HepG2 (cell line): ENCODE measurements at regions not wholly inside any gene's neighbourhood (a gene's known extent, or its start where the extent isn't known, plus 50 kb on each side); places are given as distances from the start of the nearest gene placed in this dataset.

Source experiments
- ATAC-seq: fragments of 200-7000 bp; cut with Tn5 transposase; 3 replicates; pipeline ENCODE4 v1.9.1; 2020; ENCODE audit warnings: mild to moderate bottlenecking, moderate library complexity
- BruUV-seq: library from RNA; stranded (reverse); fragments of 400-500 nt; replicated peaks from 2 replicates; lab custom pipeline; 2021; lab: Mats Ljungman, UMichigan
- CTCF ChIA-PET: fragments of 300-600 bp; formaldehyde crosslinking; extraction: SDS; loops from one replicate; lab custom pipeline; 2021; ENCODE audit warnings: low total read pairs, inconsistent platforms, low intra/inter-chr PET ratio; lab: Yijun Ruan, JAX
- POLR2A ChIA-PET: fragments of 350-600 bp; sonication (Branson Sonifier 250); formaldehyde crosslinking; loops from one replicate; lab custom pipeline; 2020; ENCODE audit warnings: antibody characterized with exemption, inconsistent platforms; lab: Yijun Ruan, JAX
- DNase-seq: peaks from one replicate; pipeline ENCODE4 v3.0.0-alpha.2; 2015; ENCODE audit warnings: low spot score
- FAIRE-seq: peaks from 3 replicates; lab custom pipeline; 2011; peaks lifted over from hg19 to GRCh38; lab: Jason Lieb, UNC
- H2AFZ ChIP-seq: one replicate; pipeline ENCODE4 v1.6.1; 2011; ENCODE audit warnings: low read length, inconsistent platforms
- H3K27ac ChIP-seq: fragments of 300-600 bp; 3 replicates; pipeline ENCODE4 v1.8.0; 2011; ENCODE audit warnings: mixed run types, mild to moderate bottlenecking, mixed read lengths, low read length, inconsistent platforms; ENCODE audit not compliant: insufficient read depth; ENCODE audit errors: extremely low read length
- H3K27me3 ChIP-seq, 2 experiments: fragments of 200-600 bp in 1 of 2; 2 replicates in 1 of 2; 3 replicates in 1 of 2; pipeline versions ENCODE4 v1.6.0 to v1.8.0; 2011; ENCODE audit warnings: low read length in 2 of 2, mild to moderate bottlenecking in 2 of 2, moderate library complexity in 2 of 2, inconsistent platforms in 1 of 2; ENCODE audit not compliant: insufficient read depth in 2 of 2, control insufficient read depth in 1 of 2
- H3K36me3 ChIP-seq, 2 experiments: fragments of 200-600 bp in 1 of 2; replicated peaks in 1 of 2; 2 replicates in 1 of 2; 3 replicates in 1 of 2; pipeline versions ENCODE4 v1.5.1 to v1.8.0; 2011; ENCODE audit warnings: low read length in 2 of 2, inconsistent platforms in 1 of 2; ENCODE audit not compliant: insufficient read depth in 2 of 2, control insufficient read depth in 1 of 2
- H3K4me1 ChIP-seq: 2 replicates; pipeline ENCODE4 v1.5.1; 2012; ENCODE audit warnings: low read length, inconsistent platforms; ENCODE audit not compliant: insufficient read depth
- H3K4me2 ChIP-seq: 2 replicates; pipeline ENCODE4 v1.6.0; 2011; ENCODE audit warnings: low read depth, low read length, inconsistent platforms
- H3K4me3 ChIP-seq, 3 experiments: fragments of 200-600 bp in 1 of 3; sonication (generic), shearing (Covaris generic) in 1 of 3; replicated peaks in 1 of 3; 2 replicates each; pipeline ENCODE4 v1.5.1; 2011 to 2016; ENCODE audit warnings: low read length in 3 of 3, inconsistent platforms in 2 of 3, low read depth in 2 of 3, mild to moderate bottlenecking in 2 of 3, control low read depth in 1 of 3, mixed read lengths in 1 of 3; ENCODE audit not compliant: insufficient read depth in 1 of 3
- H3K79me2 ChIP-seq: one replicate; pipeline ENCODE4 v1.6.1; 2011; ENCODE audit warnings: low read length, inconsistent platforms; ENCODE audit not compliant: insufficient read depth
- H3K9ac ChIP-seq: 2 replicates; pipeline ENCODE4 v1.6.0; 2011; ENCODE audit warnings: mild to moderate bottlenecking, low read depth, low read length, inconsistent platforms; ENCODE audit not compliant: insufficient read depth
- H3K9me3 ChIP-seq: 2 replicates; pipeline ENCODE4 v1.5.1; 2012; ENCODE audit warnings: mild to moderate bottlenecking, low read length
- H4K20me1 ChIP-seq: 2 replicates; pipeline ENCODE4 v1.6.0; 2011; ENCODE audit warnings: inconsistent platforms, mild to moderate bottlenecking, low read length, moderate library complexity; ENCODE audit not compliant: insufficient read depth
- ATF1 ChIP-seq: IDR thresholded peaks from 2 replicates; pipeline ENCODE4 v1.6.1; 2016; ENCODE audit warnings: mild to moderate bottlenecking, control low read depth
- HMGA1 ChIP-seq: sonication (generic); formaldehyde crosslinking; conservative IDR thresholded peaks from 2 replicates; pipeline ENCODE4 v1.4.0; 2020; ENCODE audit warnings: missing genetic modification reagents
- KIAA2018 ChIP-seq: sonication (generic); formaldehyde crosslinking; IDR thresholded peaks from 2 replicates; pipeline ENCODE4 v1.5.0; 2020; ENCODE audit warnings: mild to moderate bottlenecking, missing genetic modification reagents, borderline replicate concordance
- MED13 ChIP-seq: sonication (generic); formaldehyde crosslinking; IDR thresholded peaks from 2 replicates; pipeline ENCODE4 v1.5.0; 2020; ENCODE audit warnings: missing genetic modification reagents
- MXI1 ChIP-seq: IDR thresholded peaks from 3 replicates; pipeline ENCODE4 v1.6.1; 2012; ENCODE audit warnings: low read depth, low read length, inconsistent platforms, borderline replicate concordance
- TSC22D2 ChIP-seq: sonication (generic); formaldehyde crosslinking; IDR thresholded peaks from 2 replicates; pipeline ENCODE4 v1.5.1; 2020; ENCODE audit warnings: missing genetic modification reagents, mild to moderate bottlenecking, borderline replicate concordance
- ZNF17 ChIP-seq: sonication (generic); formaldehyde crosslinking; IDR thresholded peaks from 2 replicates; pipeline ENCODE4 v1.5.0; 2020; ENCODE audit warnings: mild to moderate bottlenecking, missing genetic modification reagents
- ZNF230 ChIP-seq: sonication (generic); formaldehyde crosslinking; IDR thresholded peaks from 2 replicates; pipeline ENCODE4 v1.4.0; 2020; ENCODE audit warnings: mild to moderate bottlenecking, missing genetic modification reagents
- ZNF30 ChIP-seq: sonication (generic); formaldehyde crosslinking; IDR thresholded peaks from 2 replicates; pipeline ENCODE4 v1.5.0; 2020; ENCODE audit warnings: mild to moderate bottlenecking, missing genetic modification reagents
- ZNF7 ChIP-seq: IDR thresholded peaks from 2 replicates; pipeline ENCODE4 v1.6.1; 2016; ENCODE audit warnings: missing biosample characterization, missing genetic modification reagents
- WGBS: methylation state at CpG from one replicate; pipeline ENCODE4 v1.1.6; 2017; ENCODE audit warnings: low lambda C conversion rate; 5-methylcytosine and 5-hydroxymethylcytosine counted together
- in situ Hi-C: cut with HindIII; loops from 2 replicates; pipeline ENCODE4 v1.10.0; 2017; ENCODE audit warnings: low pct_unique_long_range_greater_than_20kb; ENCODE audit not compliant: extremely low pct_ligation_motif_present
- intact Hi-C: fragments of 100-400 bp; cut with micrococcal nuclease; formaldehyde crosslinking; loops from one replicate; pipeline ENCODE4 v1.10.0; 2022; ENCODE audit not compliant: unreplicated experiment
- TF ChIP-seq, protein P1 (sequence below): sonication (generic); formaldehyde crosslinking; IDR thresholded peaks from 2 replicates; pipeline ENCODE4 v1.5.0; 2020; ENCODE audit warnings: missing genetic modification reagents
- TF ChIP-seq, protein P2 (sequence below): IDR thresholded peaks from 2 replicates; pipeline ENCODE4 v1.6.1; 2016; ENCODE audit warnings: mild to moderate bottlenecking, missing biosample characterization, missing genetic modification reagents
- TF ChIP-seq, protein P3 (sequence below): sonication (generic); formaldehyde crosslinking; IDR thresholded peaks from 2 replicates; pipeline ENCODE4 v1.5.0; 2020; ENCODE audit warnings: missing genetic modification reagents
- TF ChIP-seq, protein P4 (sequence below): sonication (generic); IDR thresholded peaks from 2 replicates; pipeline ENCODE4 v1.6.1; 2016; ENCODE audit warnings: low read depth, borderline replicate concordance

- TF ChIP-seq TSC22D2 (CRISPR knock-in tag) (no peak), ATF1 (CRISPR knock-in tag) (no peak), ZNF230 (CRISPR knock-in tag) (no peak), MED13 (CRISPR knock-in tag) (no peak), HMGA1 (CRISPR knock-in tag) (no peak), ZNF7 (no peak)
- TF ChIP-seq, protein P1, sequence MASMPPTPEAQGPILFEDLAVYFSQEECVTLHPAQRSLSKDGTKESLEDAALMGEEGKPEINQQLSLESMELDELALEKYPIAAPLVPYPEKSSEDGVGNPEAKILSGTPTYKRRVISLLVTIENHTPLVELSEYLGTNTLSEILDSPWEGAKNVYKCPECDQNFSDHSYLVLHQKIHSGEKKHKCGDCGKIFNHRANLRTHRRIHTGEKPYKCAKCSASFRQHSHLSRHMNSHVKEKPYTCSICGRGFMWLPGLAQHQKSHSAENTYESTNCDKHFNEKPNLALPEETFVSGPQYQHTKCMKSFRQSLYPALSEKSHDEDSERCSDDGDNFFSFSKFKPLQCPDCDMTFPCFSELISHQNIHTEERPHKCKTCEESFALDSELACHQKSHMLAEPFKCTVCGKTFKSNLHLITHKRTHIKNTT (CRISPR knock-in tag), result no peak
Observed at GRCh38 chr16:62760398-62760797, 724.2 kb upstream of the CDH8 start (continued).

DNA sequence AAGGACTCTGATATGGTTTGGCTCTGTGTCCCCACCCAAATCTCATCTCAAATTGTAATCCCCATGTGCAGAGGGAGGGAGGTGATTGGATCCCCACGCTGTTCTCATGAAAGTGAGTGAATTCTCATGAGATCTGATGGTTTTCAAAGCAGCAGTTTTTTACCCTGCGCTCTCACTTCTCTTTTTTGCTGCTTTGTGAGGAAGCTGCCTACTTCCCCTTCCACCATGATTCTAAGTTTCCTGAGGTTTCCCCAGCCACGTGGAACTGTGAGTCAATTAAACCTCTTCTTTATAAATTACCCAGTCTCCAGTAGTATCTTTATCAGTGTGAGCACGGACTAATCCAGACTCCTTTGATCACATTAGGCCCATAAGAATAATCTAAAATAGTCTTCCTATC is 719.7 kb upstream of the CDH8 start:
- H3K9me3 ChIP-seq, result peaks cover 82% of the 10 kb centered on the region
- WGBS, result 6% methylated on average over 4 of the region's 4 CpGs
- H3K36me3 ChIP-seq, result no peaks in the 10 kb centered on the region
- no peak overlapping the region for H3K9ac ChIP-seq
- POLR2A ChIA-PET, result no interaction called here
- in situ Hi-C loops, result no loop called here
- ATAC-seq (no peak), DNase-seq (no peak), FAIRE-seq (no peak)
- no peaks in the 10 kb centered on the region for H4K20me1 ChIP-seq
- CTCF ChIA-PET, result no interaction called here
- H3K27ac ChIP-seq, result no peak overlapping the region
- no peak overlapping the region for H2AFZ ChIP-seq
- H3K4me3 ChIP-seq, result no peak overlapping the region
- H3K4me1 ChIP-seq, result no peaks in the 10 kb centered on the region
- no peaks in the 10 kb centered on the region for H3K79me2 ChIP-seq
- H3K4me2 ChIP-seq, result no peak overlapping the region
- no peaks in the 10 kb centered on the region for H3K27me3 ChIP-seq
- BruUV-seq, result no TSS peak
- intact Hi-C loops, result no loop called here
- TF ChIP-seq, protein P2, sequence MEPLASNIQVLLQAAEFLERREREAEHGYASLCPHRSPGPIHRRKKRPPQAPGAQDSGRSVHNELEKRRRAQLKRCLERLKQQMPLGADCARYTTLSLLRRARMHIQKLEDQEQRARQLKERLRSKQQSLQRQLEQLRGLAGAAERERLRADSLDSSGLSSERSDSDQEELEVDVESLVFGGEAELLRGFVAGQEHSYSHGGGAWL (CRISPR knock-in tag), result no peak
- no peak for TF ChIP-seq MXI1
- TF ChIP-seq, protein P3, sequence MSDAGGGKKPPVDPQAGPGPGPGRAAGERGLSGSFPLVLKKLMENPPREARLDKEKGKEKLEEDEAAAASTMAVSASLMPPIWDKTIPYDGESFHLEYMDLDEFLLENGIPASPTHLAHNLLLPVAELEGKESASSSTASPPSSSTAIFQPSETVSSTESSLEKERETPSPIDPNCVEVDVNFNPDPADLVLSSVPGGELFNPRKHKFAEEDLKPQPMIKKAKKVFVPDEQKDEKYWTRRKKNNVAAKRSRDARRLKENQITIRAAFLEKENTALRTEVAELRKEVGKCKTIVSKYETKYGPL, result no peak
- TF ChIP-seq KIAA2018 (CRISPR knock-in tag), result no peak
- TF ChIP-seq ZNF17 (CRISPR knock-in tag), result no peak
- TF ChIP-seq, protein P4, sequence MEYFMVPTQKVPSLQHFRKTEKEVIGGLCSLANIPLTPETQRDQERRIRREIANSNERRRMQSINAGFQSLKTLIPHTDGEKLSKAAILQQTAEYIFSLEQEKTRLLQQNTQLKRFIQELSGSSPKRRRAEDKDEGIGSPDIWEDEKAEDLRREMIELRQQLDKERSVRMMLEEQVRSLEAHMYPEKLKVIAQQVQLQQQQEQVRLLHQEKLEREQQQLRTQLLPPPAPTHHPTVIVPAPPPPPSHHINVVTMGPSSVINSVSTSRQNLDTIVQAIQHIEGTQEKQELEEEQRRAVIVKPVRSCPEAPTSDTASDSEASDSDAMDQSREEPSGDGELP, result no peak
- no peak for TF ChIP-seq ZNF30 (CRISPR knock-in tag)
